Activated CD4-positive, alpha-beta T cell treated with anti-CD3 and anti-CD28 coated beads, Interleukin-2, amount 50 U/mL, for 48 hours (primary cell): ENCODE measurements at regions not wholly inside any gene's neighbourhood (a gene's known extent, or its start where the extent isn't known, plus 50 kb on each side); places are given as distances from the start of the nearest gene placed in this dataset.

ENCODE experiments used
- DNase-seq, 2 experiments: peaks; one replicate each; pipeline ENCODE4 v3.0.0-alpha.2; 2020

DNA sequence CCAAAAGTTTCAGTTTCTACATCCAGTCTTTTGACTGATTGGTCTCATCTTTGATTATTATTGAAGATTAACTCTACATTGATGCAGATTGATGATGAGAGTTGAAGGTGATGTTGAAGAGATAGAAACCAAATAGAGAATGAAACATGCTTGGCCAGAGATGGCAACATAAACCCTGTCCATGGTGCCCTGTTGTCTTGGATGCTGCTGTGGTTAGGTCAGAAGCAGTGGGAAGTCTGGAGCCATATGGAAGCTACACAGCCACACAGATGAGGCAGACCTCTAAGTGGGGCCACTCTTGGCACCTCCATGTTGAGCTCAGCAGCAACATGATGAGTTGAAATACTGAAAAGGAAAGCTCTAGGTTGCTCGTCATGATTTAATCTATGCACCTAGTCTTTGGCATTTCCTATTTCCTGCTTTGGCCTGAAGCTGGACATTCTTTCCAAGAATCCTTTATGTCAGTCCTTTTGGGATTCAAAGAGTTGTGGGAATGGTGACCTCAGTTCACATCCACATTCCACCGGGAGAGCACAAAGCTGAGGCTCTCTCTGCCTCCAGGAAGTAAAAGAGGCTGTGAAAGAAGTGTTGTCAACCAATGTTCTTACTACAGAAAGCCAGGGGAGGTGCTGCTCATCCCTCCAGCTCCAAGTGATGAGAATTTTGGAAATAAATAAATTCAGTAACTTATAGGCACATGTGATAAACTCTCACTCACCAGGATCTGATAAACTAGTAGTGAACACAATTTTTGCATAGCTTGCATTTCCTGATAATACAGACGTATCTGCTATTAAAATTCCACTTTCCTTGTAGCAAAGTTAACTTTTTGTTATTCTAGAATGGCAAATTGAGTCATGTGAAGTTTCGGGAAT is 127.7 kb upstream of the MAF start:
- no peak for DNase-seq

GRCh38 chr16:79726902-79727301 is 126.4 kb upstream of the MAF start:
- DNase-seq, result no peak

DNA sequence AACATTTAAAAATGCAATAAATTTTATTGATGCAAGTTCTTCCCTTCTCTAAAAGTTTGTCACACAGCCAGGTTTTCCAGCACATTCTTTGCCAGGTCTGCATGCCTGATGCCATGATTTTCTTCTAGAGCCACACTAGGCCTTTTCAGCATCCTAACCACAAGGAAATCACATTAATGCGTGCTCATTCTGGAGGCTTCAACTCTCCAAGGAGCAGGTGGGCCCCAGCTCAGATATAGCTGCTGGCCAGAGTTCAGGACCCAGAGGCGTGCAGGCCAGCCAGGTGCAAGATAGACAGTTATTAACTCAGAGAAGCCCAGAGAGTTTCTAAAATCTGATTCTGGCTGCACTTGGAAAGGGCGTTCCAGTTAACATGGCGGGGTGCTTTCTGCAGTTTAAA is 124.5 kb upstream of the MAF start:
- no peak for DNase-seq

DNA sequence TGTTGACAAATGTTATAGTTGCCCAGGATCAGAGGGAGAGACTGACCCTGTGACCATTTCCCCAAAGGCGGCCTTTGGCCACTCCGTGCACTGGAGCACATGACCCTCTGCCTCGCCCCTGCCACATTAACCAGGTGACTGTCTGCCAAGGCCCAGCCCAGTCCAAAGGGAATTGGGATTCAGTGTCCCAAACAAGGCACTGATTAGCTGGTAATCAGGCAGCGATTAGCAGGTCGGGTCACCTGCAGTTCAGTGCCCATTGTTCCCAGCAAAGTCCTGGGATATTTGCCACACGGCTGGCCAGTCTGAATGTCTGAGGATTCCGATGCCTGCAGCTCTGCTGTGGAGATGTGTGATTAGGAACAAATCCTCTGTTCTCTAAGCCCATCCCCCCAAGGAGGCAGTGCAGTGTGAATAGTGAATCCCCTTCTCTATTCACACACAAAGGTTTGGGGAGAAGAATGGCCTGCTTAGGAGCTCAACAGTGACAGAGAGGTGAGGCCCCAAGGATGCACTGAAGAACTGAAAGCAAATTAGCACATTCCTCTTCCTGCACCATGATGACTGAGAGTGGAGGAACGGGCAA is 123.1 kb upstream of the MAF start:
- DNase-seq, result no peak

DNA sequence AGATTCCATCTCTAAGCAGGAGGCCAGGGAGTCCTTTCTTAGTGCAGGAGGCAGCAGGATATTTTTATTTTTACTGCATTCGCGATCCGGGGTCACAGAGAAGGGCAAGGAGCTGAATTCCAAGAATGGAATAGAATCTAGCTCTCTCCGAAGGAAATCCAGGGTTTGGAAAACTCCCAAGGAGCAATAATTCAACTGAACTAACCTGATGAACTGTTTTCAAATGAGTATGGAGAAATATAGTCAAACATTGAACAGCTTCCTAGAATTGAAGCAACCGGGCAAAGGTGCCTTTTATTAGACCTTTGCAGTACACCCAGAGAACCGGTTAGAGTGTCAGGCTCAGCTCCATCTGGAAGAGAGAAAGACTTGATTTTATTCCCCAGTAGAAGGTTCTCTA is 120.7 kb upstream of the MAF start:
- DNase-seq, result no peak

- no peak for DNase-seq
Measured at GRCh38 chr16:79717333-79718137, 117.0 kb upstream of the MAF start.

DNA sequence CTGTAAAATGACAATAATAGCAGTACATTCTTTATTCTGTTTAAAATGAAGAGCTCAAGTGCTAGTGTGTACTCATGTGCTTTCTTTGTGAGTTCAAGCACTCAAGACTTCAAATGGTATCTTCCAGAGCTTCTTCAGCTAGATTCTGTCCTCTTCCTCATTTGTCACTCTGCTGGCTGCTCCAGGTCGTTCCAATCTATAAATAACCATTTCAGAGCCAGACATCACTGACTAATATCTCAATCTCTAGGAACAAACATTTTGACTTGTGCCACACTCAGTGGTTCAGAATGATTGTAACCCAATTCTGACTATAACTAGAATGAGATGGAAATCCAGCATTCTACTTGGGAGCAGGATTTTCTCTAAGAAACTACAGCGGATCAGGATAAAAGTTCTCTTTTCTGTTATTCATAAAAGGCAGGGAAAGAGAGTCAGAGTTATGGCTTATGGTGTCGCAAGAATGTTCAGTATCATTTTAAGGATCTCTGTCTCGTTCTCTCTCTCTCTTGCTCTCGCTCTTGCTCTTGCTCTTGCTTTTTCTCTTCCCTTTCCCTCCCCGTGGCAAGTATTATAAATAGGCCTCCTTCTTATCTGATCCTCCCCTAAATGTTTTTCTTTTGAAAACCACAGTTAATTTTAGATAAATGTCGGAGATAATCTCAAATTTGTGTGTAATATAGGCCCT is 116.3 kb upstream of the MAF start:
- no peak for DNase-seq

- DNase-seq, result no peak
Measured at GRCh38 chr16:79715061-79715460, 114.5 kb upstream of the MAF start.

DNA sequence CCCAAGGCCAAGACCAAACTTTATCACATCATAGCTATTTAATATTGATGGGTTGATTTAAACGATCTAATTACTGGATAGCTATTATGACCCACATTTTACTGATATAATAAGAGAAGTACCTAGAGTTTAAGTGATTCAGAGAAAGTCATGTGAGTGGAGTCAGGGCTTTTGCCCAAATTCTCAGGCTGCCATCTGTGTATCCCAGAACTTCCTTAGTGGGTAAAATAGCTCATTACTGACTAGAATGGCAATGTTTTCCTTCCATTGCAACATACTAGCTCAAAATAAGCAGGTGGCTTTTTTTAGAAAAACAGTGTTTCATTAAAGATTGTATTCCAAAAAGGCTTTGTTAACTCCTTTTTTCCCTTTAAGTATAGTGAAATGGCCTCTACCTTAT is 113.9 kb upstream of the MAF start:
- no peak for DNase-seq

DNA sequence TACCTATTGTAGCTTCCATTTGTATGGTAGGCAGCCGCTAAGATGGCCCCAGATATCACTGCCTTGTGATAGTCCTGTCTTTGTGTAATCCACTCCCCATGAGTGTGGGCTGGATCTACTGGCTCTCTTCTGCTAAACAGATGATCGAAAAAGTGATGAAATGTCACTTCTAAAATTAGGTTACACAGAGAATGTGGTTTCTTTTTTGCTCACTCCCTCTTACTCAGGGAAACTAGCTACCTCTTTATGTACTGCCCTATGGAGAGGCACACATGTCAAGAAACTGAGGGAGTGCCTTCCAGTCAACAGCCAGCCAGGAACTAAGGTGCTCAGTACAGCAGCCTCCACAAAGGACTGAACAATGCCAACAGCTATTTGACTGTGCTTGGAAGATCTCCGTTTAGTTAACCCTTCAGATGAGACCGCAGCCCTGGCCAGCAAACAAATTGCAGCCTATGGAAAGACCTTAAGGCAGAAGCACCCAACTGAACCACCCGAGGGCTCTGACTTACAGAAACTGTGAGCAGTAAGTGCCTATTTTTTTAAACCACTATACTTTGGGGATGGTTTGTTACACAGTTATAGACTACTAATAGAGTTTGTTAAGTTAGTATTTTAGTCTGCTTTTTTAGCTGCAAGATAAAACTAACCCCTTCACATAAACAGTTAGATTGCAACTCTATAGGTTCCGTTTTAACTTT is 113.2 kb upstream of the MAF start:
- DNase-seq, result peak; percentile 1 to 14

- DNase-seq, result no peak
Measured at GRCh38 chr16:79712276-79712675, 111.7 kb upstream of the MAF start.

DNA sequence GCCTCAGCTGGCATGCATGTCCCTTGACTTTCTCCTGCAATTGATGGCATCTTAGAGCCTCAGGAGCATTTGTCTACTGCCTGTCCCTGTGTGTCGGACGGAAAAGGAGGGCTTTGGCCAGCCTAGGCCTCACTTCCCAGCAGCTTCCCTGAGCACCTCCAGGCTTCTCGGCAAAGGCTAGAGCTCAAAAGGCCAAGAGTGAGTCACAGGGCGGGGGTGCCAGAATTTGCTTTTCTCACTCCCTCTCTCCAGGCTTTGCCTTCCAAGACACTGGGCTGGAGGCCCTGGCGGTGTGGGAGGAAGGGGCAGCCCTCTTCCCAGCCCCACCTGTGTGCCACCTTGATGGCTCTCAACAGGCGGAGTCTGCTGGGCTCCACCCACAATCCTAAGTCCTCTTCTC is 107.3 kb upstream of the MAF start:
- no peak for DNase-seq

- no peak for DNase-seq
Measured at GRCh38 chr16:79703066-79703465, 102.5 kb upstream of the MAF start.

- no peak for DNase-seq
Measured at GRCh38 chr16:79698341-79698753, 97.8 kb upstream of the MAF start.

DNA sequence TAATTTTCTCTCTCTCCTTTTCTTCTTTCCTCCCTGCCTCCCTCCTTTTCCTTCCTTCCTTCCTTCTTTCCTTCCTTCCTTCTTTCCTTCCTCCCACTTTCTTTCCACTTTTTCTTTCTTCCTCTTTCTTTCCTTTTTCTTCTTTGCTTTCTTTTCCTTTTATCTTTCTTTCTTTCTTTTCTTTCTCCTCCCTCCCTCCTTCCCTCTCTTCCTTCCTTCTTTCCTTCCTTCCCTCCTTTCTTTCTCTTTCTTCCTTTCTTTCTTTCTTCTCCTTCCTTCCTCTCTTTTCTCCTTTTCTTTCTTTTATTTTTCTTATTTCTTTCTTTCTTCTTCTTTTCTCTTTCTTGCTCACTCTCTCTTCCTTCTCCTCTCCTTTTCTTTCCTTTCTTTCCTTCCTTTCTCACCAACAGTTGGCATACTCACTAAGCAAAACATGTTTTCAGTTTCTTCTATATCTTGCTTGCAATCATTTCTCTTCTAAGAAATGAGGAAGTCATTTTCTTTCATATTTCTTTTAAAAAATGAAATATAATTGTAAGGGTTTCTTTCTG is 97.1 kb upstream of the MAF start:
- DNase-seq, result no peak

DNA sequence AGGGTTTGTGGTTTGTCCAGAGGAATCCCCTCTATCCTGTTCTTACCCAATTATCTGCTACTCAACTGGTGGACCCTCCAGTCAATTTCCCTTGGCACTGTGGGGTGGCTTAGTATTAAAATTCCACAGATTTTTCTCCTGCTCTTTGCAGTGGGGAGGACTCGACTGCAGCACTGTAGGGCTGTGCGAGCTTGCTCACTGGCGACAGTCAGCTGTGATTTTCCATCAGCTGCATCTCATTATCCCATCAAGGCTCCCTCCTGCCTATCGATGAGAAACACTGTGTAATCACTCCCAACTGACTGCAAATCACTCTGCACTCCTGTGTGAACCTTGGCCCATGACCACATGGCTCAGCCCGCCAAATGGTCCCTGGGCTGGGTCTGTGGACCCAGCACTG is 90.5 kb upstream of the MAF start:
- no peak for DNase-seq

DNA sequence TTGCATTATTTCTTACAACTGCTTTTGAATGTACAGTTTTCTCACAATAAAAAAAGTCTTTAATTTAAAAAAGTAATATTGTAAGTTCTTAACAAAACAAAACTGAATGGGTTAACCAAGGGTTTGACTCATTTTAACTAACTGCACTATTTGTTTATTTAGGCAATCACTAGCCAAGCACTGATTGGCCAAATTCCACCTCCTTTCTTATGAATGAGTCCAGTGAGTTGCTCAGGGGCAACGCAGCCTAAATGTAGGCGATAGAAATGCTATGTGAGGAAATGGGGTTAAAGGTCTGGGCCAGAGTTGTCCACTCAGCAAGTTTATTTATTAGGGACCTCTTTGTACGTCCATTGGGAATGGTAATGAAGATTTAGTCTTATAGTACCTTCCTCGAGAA is 89.6 kb upstream of the MAF start:
- DNase-seq, result no peak

- no peak for DNase-seq
Measured at GRCh38 chr16:79687249-79688130, 87.0 kb upstream of the MAF start.

DNA sequence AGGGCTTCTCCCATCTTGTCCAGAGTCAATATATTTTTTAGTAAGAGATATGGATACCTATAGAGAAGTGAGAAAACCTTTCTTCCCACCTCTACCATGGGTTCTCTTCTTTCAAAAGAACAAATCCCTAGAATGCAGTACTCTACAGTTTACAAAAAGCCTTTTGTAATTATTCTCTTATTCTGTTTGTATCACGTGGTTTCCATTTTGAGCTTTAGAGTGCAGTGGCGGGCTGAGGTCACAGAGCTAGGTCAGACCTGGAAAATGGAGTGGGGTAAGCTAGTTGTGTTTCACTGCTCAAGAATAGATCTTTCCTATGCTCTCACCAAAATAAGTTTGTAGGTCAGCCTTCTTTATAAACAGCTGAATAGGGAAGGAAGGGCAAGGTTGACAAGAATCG is 85.3 kb upstream of the MAF start:
- no peak for DNase-seq

DNA sequence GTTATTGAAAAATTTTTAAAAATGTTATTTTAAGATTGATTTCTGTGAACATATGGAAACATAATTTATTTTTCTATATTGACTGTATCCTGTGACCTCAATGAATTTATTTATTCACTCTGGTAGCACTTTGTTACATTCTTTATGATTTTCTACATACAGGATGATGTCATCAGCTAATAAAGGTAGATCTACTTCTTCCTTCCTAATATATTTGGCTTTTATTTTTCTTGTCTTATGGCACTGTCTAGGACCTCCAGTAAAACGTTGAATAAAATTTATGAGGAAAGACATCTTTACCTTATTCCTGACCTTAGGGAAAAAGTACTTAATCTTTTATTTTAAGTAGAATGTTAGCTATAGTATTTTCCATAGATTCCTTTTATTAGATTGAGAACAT is 78.8 kb upstream of the MAF start:
- DNase-seq, result no peak

- no peak for DNase-seq
Measured at GRCh38 chr16:79677799-79678530, 77.4 kb upstream of the MAF start.
